Aorta (tissue), 5 donors: ENCODE measurements at regions not wholly inside any gene's neighbourhood (a gene's known extent, or its start where the extent isn't known, plus 50 kb on each side); places are given as distances from the start of the nearest gene placed in this dataset.
"Not testable (repeated sequence)": the region's sequence is repeated elsewhere in the genome, so short reads cannot be mapped to it uniquely, and the experiment has no call there.

Experiments used
- ATAC-seq: fragments of 200-7000 bp; cut with Tn5 transposase; one replicate; pipeline ENCODE4 v1.9.1; 2022; ENCODE audit warnings: moderate library complexity; ENCODE audit not compliant: low FRiP score
- DNase-seq, 2 donors: peaks; one replicate each; pipeline ENCODE4 v3.0.0-alpha.2; 2020
- H3K27ac ChIP-seq, 2 donors: one replicate each; pipeline ENCODE4 v1.5.1; 2013; ENCODE audit warnings: low read length in 2 of 2, mild to moderate bottlenecking in 2 of 2, moderate library complexity in 2 of 2, control low read depth in 1 of 2, inconsistent platforms in 1 of 2, low read depth in 1 of 2
- H3K27me3 ChIP-seq, 2 donors: one replicate each; pipeline ENCODE4 v1.6.1; 2013; ENCODE audit warnings: control low read depth in 1 of 2, low read length in 1 of 2, mild to moderate bottlenecking in 1 of 2, moderate library complexity in 1 of 2; ENCODE audit not compliant: insufficient read depth in 2 of 2, control insufficient read depth in 1 of 2
- H3K36me3 ChIP-seq, 2 donors: one replicate each; pipeline ENCODE4 v1.6.1; 2013; ENCODE audit warnings: control low read depth in 1 of 2, low read length in 1 of 2, mild to moderate bottlenecking in 1 of 2; ENCODE audit not compliant: insufficient read depth in 2 of 2, control insufficient read depth in 1 of 2
- H3K4me1 ChIP-seq, 2 donors: one replicate each; pipeline ENCODE4 v1.6.1; 2013; ENCODE audit warnings: low read length in 2 of 2, control low read depth in 1 of 2, mild to moderate bottlenecking in 1 of 2, moderate library complexity in 1 of 2; ENCODE audit not compliant: insufficient read depth in 2 of 2, control insufficient read depth in 1 of 2
- H3K4me3 ChIP-seq, 2 donors: one replicate each; pipeline ENCODE4 v1.5.1; 2013; ENCODE audit warnings: low read length in 2 of 2, control low read depth in 1 of 2, mild to moderate bottlenecking in 1 of 2
- H3K9me3 ChIP-seq: one replicate; pipeline ENCODE4 v1.6.1; 2013; ENCODE audit warnings: mild to moderate bottlenecking, low read length; ENCODE audit not compliant: control insufficient read depth
- WGBS, 2 donors: extraction: QIAGEN DNeasy Blood & Tissue Kit; methylation state at CpG; one replicate each; pipeline ENCODE4 v1.1.7; 2013; 5-methylcytosine and 5-hydroxymethylcytosine counted together
- intact Hi-C, 2 donors: fragments of 100-400 bp; cut with DNase I; formaldehyde crosslinking; loops; one replicate each; pipeline versions ENCODE4 v1.14.2 to v1.15.0; 2022
- donor health status: healthy with polysubstance abuse.
- donor health status: Bipolar disorder and iron deficiency.
- donor health status: DM: no; HTN: no; CAD: no.
- donor health status: DM: no; HTN: no; CAD: no.
- donor health status: DM: yes; HTN: yes; CAD: no.

DNA sequence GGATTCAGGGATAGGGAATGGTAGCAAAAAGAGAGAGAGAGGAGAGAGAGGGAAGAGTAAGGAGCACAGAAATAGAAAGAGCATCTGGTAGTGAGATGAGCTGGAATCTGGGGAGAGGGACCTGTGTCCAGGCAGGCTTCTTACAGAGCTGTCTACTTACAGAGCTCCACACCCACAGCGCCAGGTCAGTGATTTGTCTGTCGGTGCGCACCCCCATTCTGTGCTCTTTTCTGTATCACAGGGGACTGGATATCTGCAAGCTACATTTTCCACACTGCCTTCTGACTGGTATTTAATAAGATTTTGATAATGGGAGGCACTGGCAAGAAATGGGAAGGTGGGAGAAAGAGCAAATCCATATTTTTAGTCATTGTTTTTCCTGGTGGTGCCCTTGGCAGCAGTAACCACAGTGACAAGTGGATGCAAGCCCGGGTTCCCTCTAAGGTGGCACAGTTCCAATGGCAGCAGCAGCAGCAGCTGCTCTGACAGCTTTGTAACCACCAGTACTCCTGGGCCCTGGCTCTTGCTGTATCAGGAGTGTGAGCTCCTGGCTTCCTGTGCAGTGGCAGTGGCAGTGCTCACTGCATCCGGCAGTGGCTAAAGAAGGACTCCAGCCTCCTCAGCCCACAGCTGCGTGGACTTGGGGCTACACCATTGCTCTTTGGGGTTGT, 300.5 kb downstream of the TRIML1 start:
- intact Hi-C loops = no loop called here
- H3K4me3 ChIP-seq = no peak overlapping the region
- no peaks in the 10 kb centered on the region for H3K36me3 ChIP-seq
- no peak overlapping the region for H3K27ac ChIP-seq
- no peaks in the 10 kb centered on the region for H3K27me3 ChIP-seq
- ATAC-seq (peak; percentile 63), DNase-seq (peak in 1 of 2 donors; percentile 54)
- H3K4me1 ChIP-seq = peaks cover 0 to 2% of the 10 kb centered on the region in 2 donors
- no peaks in the 10 kb centered on the region for H3K9me3 ChIP-seq
- WGBS, 2 donors = 42 to 49% methylated on average over 6 of the region's 6 CpGs

DNA sequence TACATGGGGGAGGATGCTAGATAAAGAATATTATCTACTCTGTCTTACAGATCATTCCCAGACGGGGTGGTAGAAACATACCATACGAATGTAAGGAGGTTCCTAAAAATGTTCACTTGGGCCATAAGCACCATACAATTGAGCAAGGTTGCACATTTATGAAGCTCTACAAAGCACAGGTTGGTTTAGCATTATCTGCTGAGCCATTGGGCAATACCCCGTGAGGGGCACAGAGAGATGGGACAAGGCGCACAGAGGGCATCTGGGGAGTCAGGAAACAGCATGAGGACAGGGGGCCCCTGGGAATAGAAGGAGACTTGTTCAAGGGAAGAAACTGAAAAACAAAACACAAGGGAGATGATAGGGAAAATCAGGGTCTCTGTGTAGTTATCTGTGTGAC, 305.3 kb downstream of the TRIML1 start:
- Histone ChIP-seq H3K27me3 (no peaks in the 10 kb centered on the region), H3K4me1 (peaks cover 0 to 2% of the 10 kb centered on the region in 2 donors), H3K9me3 (no peaks in the 10 kb centered on the region), H3K4me3 (no peak overlapping the region), H3K36me3 (no peaks in the 10 kb centered on the region), H3K27ac (no peak overlapping the region)
- intact Hi-C loops = no loop called here
- DNase-seq (no peak), ATAC-seq (no peak)
- WGBS, 2 donors = 95 to 97% methylated on average over 4 of the region's 4 CpGs

DNA sequence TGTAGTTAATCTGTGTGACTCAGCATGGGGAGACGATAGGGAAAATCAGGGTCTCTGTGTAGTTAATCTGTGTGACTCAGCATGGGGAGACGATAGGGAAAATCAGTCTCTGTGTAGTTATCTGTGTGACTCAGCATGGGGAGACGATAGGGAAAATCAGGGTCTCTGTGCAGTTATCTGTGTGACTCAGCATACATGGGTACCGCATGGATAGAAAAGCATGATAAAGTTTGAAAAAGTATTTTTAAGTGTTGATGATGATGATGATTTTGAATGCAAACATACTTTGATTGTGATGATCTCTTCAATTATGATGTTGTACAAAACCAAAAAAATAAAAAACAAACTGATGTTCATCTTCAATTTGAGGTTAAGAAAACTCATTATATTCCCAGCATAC, 309.8 kb downstream of the TRIML1 start:
- H3K4me3 ChIP-seq, H3K9me3 ChIP-seq, H3K27me3 ChIP-seq, DNase-seq, H3K4me1 ChIP-seq, H3K27ac ChIP-seq, intact Hi-C loops, H3K36me3 ChIP-seq, ATAC-seq: not testable (repeated sequence)
- WGBS, 2 donors = 62 to 82% methylated on average over 2 to 3 of the region's 4 CpGs

DNA sequence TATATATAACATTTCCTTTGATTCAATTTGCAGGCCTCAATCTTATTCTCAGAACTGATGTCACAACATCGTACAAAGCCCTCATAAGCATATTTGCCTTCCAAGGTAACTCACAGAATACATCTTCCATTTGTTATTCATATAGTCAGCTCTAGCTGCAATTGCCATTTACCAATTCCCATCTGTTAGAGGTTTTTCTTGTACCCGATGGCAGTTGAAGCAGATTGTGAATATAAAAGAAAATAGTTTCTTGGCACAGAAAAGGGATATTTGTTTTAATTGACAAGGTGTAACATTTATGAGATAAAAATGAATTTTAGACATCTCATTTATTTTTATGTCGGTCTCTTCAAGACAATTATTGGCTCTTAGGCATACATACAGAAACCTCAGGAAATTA, 311.3 kb downstream of the TRIML1 start:
- no peaks in the 10 kb centered on the region for H3K4me1 ChIP-seq
- DNase-seq (no peak), ATAC-seq (no peak)
- intact Hi-C loops = no loop called here
- 73 to 81% methylated on average over 3 of the region's 3 CpGs for WGBS, 2 donors
- no peaks in the 10 kb centered on the region for H3K27me3 ChIP-seq
- no peak overlapping the region for H3K27ac ChIP-seq
- H3K36me3 ChIP-seq = no peaks in the 10 kb centered on the region
- H3K4me3 ChIP-seq = no peak overlapping the region
- H3K9me3 ChIP-seq = no peaks in the 10 kb centered on the region

DNA sequence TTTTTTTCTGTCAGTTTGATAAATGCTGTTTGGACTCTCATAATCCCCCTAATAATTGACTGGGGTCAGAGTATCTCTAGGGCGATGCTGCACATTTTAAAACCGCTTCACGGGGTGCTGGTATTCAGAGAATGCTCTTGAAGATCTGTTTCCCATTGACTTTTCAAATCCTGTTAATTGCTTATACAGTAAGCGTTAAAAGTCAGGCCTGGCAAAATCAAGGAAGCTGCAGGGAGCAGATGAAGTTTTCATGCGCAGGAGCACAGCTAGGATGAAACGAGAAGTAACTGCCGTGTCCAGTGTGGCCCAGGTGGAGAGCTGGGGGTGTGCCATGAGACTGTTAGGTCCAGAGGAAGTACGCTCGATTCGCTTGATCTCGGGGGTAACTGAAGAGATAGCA, 312.9 kb downstream of the TRIML1 start:
- Histone ChIP-seq H3K4me3 (no peak overlapping the region), H3K36me3 (no peaks in the 10 kb centered on the region), H3K9me3 (no peaks in the 10 kb centered on the region), H3K27ac (no peak overlapping the region), H3K27me3 (no peaks in the 10 kb centered on the region), H3K4me1 (no peaks in the 10 kb centered on the region)
- intact Hi-C loops = no loop called here
- DNase-seq (no peak), ATAC-seq (no peak)
- WGBS, 2 donors = 70 to 73% methylated on average over 11 of the region's 11 CpGs

DNA sequence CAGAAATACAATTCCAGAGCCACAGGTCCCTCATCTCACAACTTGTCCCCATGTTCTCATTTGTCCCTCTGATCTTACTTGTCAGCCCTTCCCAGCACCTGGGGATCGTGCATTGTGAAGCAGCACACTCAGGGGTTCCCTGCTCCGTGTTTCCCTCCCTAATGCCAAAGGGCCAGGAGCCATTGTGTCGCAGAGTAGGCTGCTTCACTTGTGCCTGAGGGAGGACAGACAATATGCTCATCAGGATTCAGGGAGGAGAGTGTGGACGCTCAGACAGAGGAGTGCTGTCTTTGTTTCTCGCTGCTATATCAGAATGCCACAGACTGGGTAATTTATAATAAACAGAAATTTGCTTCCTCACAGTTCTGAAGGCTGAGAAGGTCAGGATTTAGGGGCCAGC, 315.3 kb downstream of the TRIML1 start:
- 83 to 87% methylated on average over 5 of the region's 5 CpGs for WGBS, 2 donors

DNA sequence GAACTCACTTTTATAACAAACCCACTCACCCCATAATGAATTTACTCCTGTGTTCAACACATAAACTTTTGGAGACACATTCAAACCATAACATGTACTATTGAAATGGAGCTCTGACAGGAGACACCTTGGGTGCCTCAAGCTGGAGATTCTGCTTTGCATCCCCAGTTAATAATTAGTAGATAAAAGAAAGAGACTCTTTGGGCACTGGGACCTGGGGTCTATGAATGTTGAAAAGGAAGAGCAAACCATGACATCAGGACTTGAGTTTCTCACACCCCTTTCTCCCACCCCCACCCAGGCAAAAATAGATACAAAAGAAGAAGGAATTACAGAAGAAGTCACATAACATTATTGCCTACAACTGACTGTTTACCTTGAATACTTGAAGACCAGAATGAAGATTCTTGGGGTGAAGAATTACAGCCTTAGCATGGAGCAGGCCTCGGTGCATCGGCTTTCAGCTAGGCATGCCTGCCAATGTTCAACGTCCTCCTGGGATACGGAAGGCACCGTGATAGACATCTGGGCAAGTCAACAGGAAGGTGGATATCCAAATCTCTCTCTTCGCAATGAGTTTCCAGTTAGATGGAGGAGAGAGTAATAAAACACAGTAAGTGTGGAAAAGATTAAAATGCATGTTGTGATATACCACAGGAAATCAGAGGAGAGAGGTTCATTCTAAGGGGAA, 316.0 kb downstream of the TRIML1 start:
- WGBS, 2 donors = 67 to 90% methylated on average over 6 of the region's 6 CpGs
- H3K4me3 ChIP-seq = no peak overlapping the region
- ATAC-seq = no peak
- no peak overlapping the region for H3K27ac ChIP-seq
- no peaks in the 10 kb centered on the region for H3K27me3 ChIP-seq
- H3K4me1 ChIP-seq = no peaks in the 10 kb centered on the region
- no peak for DNase-seq
- no peaks in the 10 kb centered on the region for H3K36me3 ChIP-seq
- no peaks in the 10 kb centered on the region for H3K9me3 ChIP-seq
- intact Hi-C loops = no loop called here

More for the DNA sequence above, 315.3 kb downstream of the TRIML1 start:
- Histone ChIP-seq H3K36me3 (no peaks in the 10 kb centered on the region), H3K27ac (no peak overlapping the region), H3K27me3 (no peaks in the 10 kb centered on the region), H3K9me3 (no peaks in the 10 kb centered on the region), H3K4me1 (no peaks in the 10 kb centered on the region), H3K4me3 (no peak overlapping the region)
- DNase-seq = no peak
- no peak for ATAC-seq
- intact Hi-C loops = no loop called here

DNA sequence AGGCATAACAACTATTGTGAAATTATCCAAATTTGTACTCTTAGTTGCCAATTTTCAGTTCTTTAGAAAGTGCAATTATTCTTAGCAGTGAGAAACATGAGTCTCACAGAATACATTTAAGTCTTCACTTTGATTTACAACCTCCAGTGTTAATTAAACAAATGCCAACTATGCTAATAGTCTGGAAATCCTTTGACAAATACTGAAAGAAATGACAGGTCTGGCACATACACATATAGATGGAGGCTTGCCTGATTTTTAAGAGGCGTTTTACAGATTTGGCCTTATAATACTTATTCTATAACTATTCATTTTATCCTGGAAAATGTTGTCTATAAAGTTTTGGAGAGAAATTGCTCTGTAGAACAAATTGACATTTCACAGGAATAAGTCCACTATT, 320.1 kb downstream of the TRIML1 start:
- ATAC-seq (no peak), DNase-seq (no peak)
- no peaks in the 10 kb centered on the region for H3K27me3 ChIP-seq
- H3K9me3 ChIP-seq = no peaks in the 10 kb centered on the region
- WGBS, 2 donors = 30 to 45% methylated on average over 1 of the region's 1 CpG
- intact Hi-C loops = no loop called here
- no peaks in the 10 kb centered on the region for H3K4me1 ChIP-seq
- H3K27ac ChIP-seq = no peak overlapping the region
- no peak overlapping the region for H3K4me3 ChIP-seq
- H3K36me3 ChIP-seq = no peaks in the 10 kb centered on the region

DNA sequence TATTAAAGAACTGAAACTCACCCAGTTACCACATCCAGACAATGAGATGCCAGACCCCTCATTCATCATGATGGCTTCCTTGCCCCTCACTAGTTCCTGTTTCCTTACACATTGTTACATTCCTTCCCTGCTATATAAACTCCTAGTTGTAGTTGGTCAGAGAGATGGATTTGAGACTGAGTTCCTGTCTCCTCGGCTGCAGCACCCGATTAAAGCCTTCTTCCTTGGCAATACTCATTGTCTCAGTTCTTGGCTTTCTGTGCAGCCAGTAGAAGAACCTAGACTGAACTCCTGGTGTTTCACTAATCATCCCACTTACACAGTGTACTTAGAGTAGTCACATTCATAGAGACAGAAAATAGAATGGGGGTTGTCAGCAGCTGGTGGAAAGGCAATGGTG, 324.7 kb downstream of the TRIML1 start:
- WGBS, 2 donors = 68 to 89% methylated on average over 2 of the region's 2 CpGs
- Histone ChIP-seq H3K4me1 (no peaks in the 10 kb centered on the region), H3K36me3 (no peaks in the 10 kb centered on the region), H3K9me3 (no peaks in the 10 kb centered on the region), H3K27me3 (no peaks in the 10 kb centered on the region), H3K27ac (no peak overlapping the region), H3K4me3 (no peak overlapping the region)
- intact Hi-C loops = no loop called here
- ATAC-seq = no peak
- DNase-seq = no peak
